AG04450 (cell line): ENCODE measurements at regions not wholly inside any gene's neighbourhood (a gene's known extent, or its start where the extent isn't known, plus 50 kb on each side); places are given as distances from the start of the nearest gene placed in this dataset.
"Not testable (repeated sequence)": the region's sequence is repeated elsewhere in the genome, so short reads cannot be mapped to it uniquely, and the experiment has no call there.

Source experiments
- CTCF ChIA-PET: fragments of 300-600, 350-600 bp; formaldehyde crosslinking; extraction: SDS; loops from one replicate; lab custom pipeline; 2022; ENCODE audit warnings: antibody characterized with exemption, inconsistent platforms; lab: Charles Lee
- POLR2A ChIA-PET: fragments of 350-600 bp; formaldehyde crosslinking; extraction: SDS; loops from one replicate; lab custom pipeline; 2021; ENCODE audit warnings: antibody characterized with exemption, inconsistent platforms; lab: Yijun Ruan, JAX
- DNase-seq: peaks from one replicate; pipeline ENCODE4 v3.0.0-alpha.2; 2011; ENCODE audit warnings: low read depth, low spot score
- H3K27ac ChIP-seq: one replicate; pipeline ENCODE4 v1.5.1; 2012; ENCODE audit warnings: low read depth, low read length, control low read depth
- H3K27me3 ChIP-seq: one replicate; pipeline ENCODE4 v1.6.0; 2012; ENCODE audit warnings: low read length; ENCODE audit not compliant: control insufficient read depth, insufficient read depth
- H3K4me3 ChIP-seq: 2 replicates; pipeline ENCODE4 v1.5.1; 2011; ENCODE audit warnings: mild to moderate bottlenecking, low read depth, low read length, control low read depth
- H3K9me3 ChIP-seq: 2 replicates; pipeline ENCODE4 v1.5.1; 2012; ENCODE audit warnings: low read length; ENCODE audit not compliant: control insufficient read depth, insufficient read depth
- CTCF ChIP-seq: IDR thresholded peaks from 2 replicates; pipeline ENCODE4 v1.5.1; 2011; ENCODE audit warnings: low read depth, low read length, control low read depth, inconsistent platforms

- no peak for TF ChIP-seq CTCF
- CTCF ChIA-PET = interaction anchor here (0.6 to 0.7 kb wide), 2 partner anchors 330 to 801 kb away, joined by 3 to 5 read pairs; no protein-coding TSS in a partner anchor
- Histone ChIP-seq H3K4me3 (no peak overlapping the region), H3K27me3 (no peaks in the 10 kb centered on the region), H3K9me3 (peaks cover 3% of the 10 kb centered on the region; the same call in 1 of the 2 replicates), H3K27ac (no peak overlapping the region)
- no peak for DNase-seq
- POLR2A ChIA-PET = no interaction called here
Measured at GRCh38 chr18:71324356-71324755, 1035.5 kb downstream of the SOCS6 start.

- CTCF ChIA-PET = no interaction called here
- no peak for DNase-seq
- Histone ChIP-seq H3K27me3 (no peaks in the 10 kb centered on the region), H3K27ac (no peak overlapping the region), H3K4me3 (no peak overlapping the region), H3K9me3 (peaks cover 3% of the 10 kb centered on the region; the same call in 1 of the 2 replicates)
- POLR2A ChIA-PET = no interaction called here
- no peak for TF ChIP-seq CTCF
Measured at GRCh38 chr18:71322201-71322600, 1033.4 kb downstream of the SOCS6 start.

GRCh38 chr18:71321319-71321718 lies 1032.5 kb downstream of the SOCS6 start:
- Histone ChIP-seq H3K4me3 (no peak overlapping the region), H3K27me3 (no peaks in the 10 kb centered on the region), H3K27ac (no peak overlapping the region), H3K9me3 (no peaks in the 10 kb centered on the region)
- no peak for DNase-seq
- ChIA-PET CTCF (no interaction called here), POLR2A (no interaction called here)
- no peak for TF ChIP-seq CTCF

GRCh38 chr18:71304856-71305255 lies 1016.0 kb downstream of the SOCS6 start:
- Histone ChIP-seq H3K9me3 (no peaks in the 10 kb centered on the region), H3K4me3 (no peak overlapping the region), H3K27ac (no peak overlapping the region), H3K27me3 (no peaks in the 10 kb centered on the region)
- no peak for TF ChIP-seq CTCF
- POLR2A ChIA-PET = no interaction called here
- CTCF ChIA-PET = no interaction called here
- no peak for DNase-seq

- H3K27me3 ChIP-seq, H3K9me3 ChIP-seq, DNase-seq, H3K4me3 ChIP-seq, H3K27ac ChIP-seq, POLR2A ChIA-PET: not testable (repeated sequence)
- CTCF ChIA-PET = interaction anchor here (0.6 kb wide), 1 partner anchor 1013 kb away, joined by 4 read pairs; no protein-coding TSS in a partner anchor
Measured at GRCh38 chr18:71303743-71304142, 1014.9 kb downstream of the SOCS6 start.

GRCh38 chr18:71301596-71301995 lies 1012.8 kb downstream of the SOCS6 start:
- H3K27ac ChIP-seq = no peak overlapping the region
- no peak for TF ChIP-seq CTCF
- H3K9me3 ChIP-seq = no peaks in the 10 kb centered on the region
- CTCF ChIA-PET = no interaction called here
- POLR2A ChIA-PET = no interaction called here
- no peak overlapping the region for H3K4me3 ChIP-seq
- H3K27me3 ChIP-seq = no peaks in the 10 kb centered on the region
- DNase-seq = no peak

GRCh38 chr18:71294201-71294600 lies 1005.4 kb downstream of the SOCS6 start:
- H3K9me3 ChIP-seq, H3K27me3 ChIP-seq, H3K27ac ChIP-seq, H3K4me3 ChIP-seq, DNase-seq, POLR2A ChIA-PET, CTCF ChIA-PET: not testable (repeated sequence)
